Pancreas (tissue), 10 donors: ENCODE measurements at regions not wholly inside any gene's neighbourhood (a gene's known extent, or its start where the extent isn't known, plus 50 kb on each side); places are given as distances from the start of the nearest gene placed in this dataset.

Experiments used
- ATAC-seq, 4 donors: fragments of 200-7000 bp; cut with Tn5 transposase; one replicate each; pipeline versions ENCODE4 v1.8.0 to v1.9.1; 2020; ENCODE audit warnings: mild to moderate bottlenecking in 4 of 4, moderate library complexity in 4 of 4
- DNase-seq, 6 donors: peaks; one replicate each; pipeline ENCODE4 v3.0.0-alpha.2; 2020
- FAIRE-seq: peaks from 2 replicates; lab custom pipeline; 2012; peaks lifted over from hg19 to GRCh38; lab: Jason Lieb, UNC
- H3K27ac ChIP-seq, 4 donors: fragments of 200-600 bp; sonication (generic); 1 replicate in 3 of 4; 2 replicates in 1 of 4; pipeline versions ENCODE4 v1.5.0 to v1.8.0; 2020
- H3K27me3 ChIP-seq, 4 donors: fragments of 200-600 bp; one replicate each; pipeline ENCODE4 v1.8.0; 2021
- H3K36me3 ChIP-seq, 3 donors: fragments of 200-600 bp; sonication (generic) in 1 of 3; one replicate each; pipeline versions ENCODE4 v1.5.0 to v1.8.0; 2020 to 2021
- H3K4me1 ChIP-seq, 3 donors: fragments of 200-600 bp; one replicate each; pipeline ENCODE4 v1.8.0; 2021
- H3K4me3 ChIP-seq, 4 donors: fragments of 200-600 bp; sonication (generic) in 2 of 4; one replicate each; pipeline versions ENCODE4 v1.5.0 to v1.8.0; 2020 to 2021
- H3K9me3 ChIP-seq, 4 donors: fragments of 200-600 bp; one replicate each; pipeline ENCODE4 v1.8.0; 2021
- CTCF ChIP-seq, 4 donors: fragments of 200-600 bp; sonication (generic) in 3 of 4; IDR thresholded peaks; one replicate each; pipeline versions ENCODE4 v1.5.0 to v1.8.0; 2021; ENCODE audit warnings: antibody characterized with exemption in 4 of 4
- WGBS, 2 donors: extraction: QIAGEN DNeasy Blood & Tissue Kit; methylation state at CpG; one replicate each; pipeline ENCODE4 v1.1.7; 2013; 5-methylcytosine and 5-hydroxymethylcytosine counted together
- intact Hi-C, 3 donors: fragments of 100-400 bp; cut with DNase I; formaldehyde crosslinking; loops; one replicate each; pipeline versions ENCODE4 v1.11.1 to v1.14.2; 2022
- donor health status: healthy with polysubstance abuse.
- donor health status: DM: no; HTN: no; CAD: no; lungs with moderate emphysema.
- donor health status: DM: no; HTN: no; CAD: no.
- donor health status: control.
- donor health status: control.
- donor health status: Bipolar disorder and iron deficiency.
- donor health status: DM: yes; HTN: yes; CAD: no.
- donor health status: DM: no; HTN: no; CAD: no.
- donor health status: DM: no; HTN: no; CAD: no.
- donor health status: DM: yes; HTN: yes; CAD: no.

GRCh38 chr22:49517667-49518185, 309.9 kb downstream of the BRD1 start:
- ATAC-seq (no peak), DNase-seq (no peak), FAIRE-seq (no peak)
- intact Hi-C loops, result no loop called here
- H3K4me3 ChIP-seq, result no peak overlapping the region
- H3K36me3 ChIP-seq, result no peaks in the 10 kb centered on the region
- H3K9me3 ChIP-seq, result no peaks in the 10 kb centered on the region
- H3K27me3 ChIP-seq, result no peaks in the 10 kb centered on the region
- TF ChIP-seq CTCF (IDR thresholded peaks at IDR 0.05), result no peak
- WGBS, 2 donors, result 62 to 72% methylated on average over 23 of the region's 23 CpGs
- no peak overlapping the region for H3K27ac ChIP-seq
- no peaks in the 10 kb centered on the region for H3K4me1 ChIP-seq

GRCh38 chr22:49517211-49517610, 310.5 kb downstream of the BRD1 start:
- H3K4me1 ChIP-seq, result no peaks in the 10 kb centered on the region
- H3K27me3 ChIP-seq, result no peaks in the 10 kb centered on the region
- FAIRE-seq, result no peak
- 61 to 73% methylated on average over 16 of the region's 16 CpGs for WGBS, 2 donors
- no peak for TF ChIP-seq CTCF (IDR thresholded peaks at IDR 0.05)
- no peak for ATAC-seq
- no peak overlapping the region for H3K4me3 ChIP-seq
- no peak overlapping the region for H3K27ac ChIP-seq
- no peaks in the 10 kb centered on the region for H3K9me3 ChIP-seq
- H3K36me3 ChIP-seq, result no peaks in the 10 kb centered on the region
- no peak for DNase-seq
- intact Hi-C loops, result no loop called here

- no peaks in the 10 kb centered on the region for H3K27me3 ChIP-seq
- TF ChIP-seq CTCF (IDR thresholded peaks at IDR 0.05), result no peak
- H3K27ac ChIP-seq, result no peak overlapping the region
- no peak overlapping the region for H3K4me3 ChIP-seq
- intact Hi-C loops, result no loop called here
- ATAC-seq, result no peak
- no peaks in the 10 kb centered on the region for H3K4me1 ChIP-seq
- no peaks in the 10 kb centered on the region for H3K9me3 ChIP-seq
- H3K36me3 ChIP-seq, result no peaks in the 10 kb centered on the region
- 57 to 69% methylated on average over 11 of the region's 11 CpGs for WGBS, 2 donors
- FAIRE-seq, result no peak
- no peak for DNase-seq
Observed at GRCh38 chr22:49515475-49515874, 312.2 kb downstream of the BRD1 start.

GRCh38 chr22:49514641-49515040, 313.0 kb downstream of the BRD1 start:
- Histone ChIP-seq H3K36me3 (no peaks in the 10 kb centered on the region), H3K9me3 (no peaks in the 10 kb centered on the region), H3K4me3 (no peak overlapping the region), H3K4me1 (no peaks in the 10 kb centered on the region), H3K27ac (no peak overlapping the region), H3K27me3 (no peaks in the 10 kb centered on the region)
- intact Hi-C loops, result no loop called here
- DNase-seq (no peak), ATAC-seq (no peak), FAIRE-seq (no peak)
- no peak for TF ChIP-seq CTCF (IDR thresholded peaks at IDR 0.05)
- WGBS, 2 donors, result 60 to 71% methylated on average over 10 of the region's 10 CpGs

- FAIRE-seq, result no peak
- Histone ChIP-seq H3K27me3 (no peaks in the 10 kb centered on the region), H3K36me3 (no peaks in the 10 kb centered on the region), H3K4me1 (no peaks in the 10 kb centered on the region), H3K27ac (no peak overlapping the region), H3K4me3 (no peak overlapping the region), H3K9me3 (no peaks in the 10 kb centered on the region)
- ATAC-seq, result no peak
- TF ChIP-seq CTCF (IDR thresholded peaks at IDR 0.05), result no peak
- DNase-seq, result no peak
- intact Hi-C loops, result no loop called here
- WGBS, 2 donors, result 73 to 76% methylated on average over 11 of the region's 11 CpGs
Observed at GRCh38 chr22:49514211-49514610, 313.5 kb downstream of the BRD1 start.
